GM13976 (cell line): ENCODE measurements at regions not wholly inside any gene's neighbourhood (a gene's known extent, or its start where the extent isn't known, plus 50 kb on each side); places are given as distances from the start of the nearest gene placed in this dataset.

Experiments used
- DNase-seq: peaks from one replicate; pipeline ENCODE4 v3.0.0; 2012; ENCODE audit warnings: low spot score
- in situ Hi-C: fragments of 300-500 bp; cut with MboI; formaldehyde crosslinking; loops from one replicate; pipeline ENCODE4 v1.12.0; 2022; ENCODE audit warnings: low sequenced_read_pairs, mixed read lengths, inconsistent platforms; ENCODE audit not compliant: unreplicated experiment
- TF ChIP-seq, protein P1 (sequence below): IDR thresholded peaks from 2 replicates; pipeline ENCODE4 v1.5.1; 2012; ENCODE audit warnings: borderline replicate concordance, mild to moderate bottlenecking; ENCODE audit not compliant: insufficient read depth; ENCODE audit errors: extremely low read depth, missing control alignments, control extremely low read depth

DNA sequence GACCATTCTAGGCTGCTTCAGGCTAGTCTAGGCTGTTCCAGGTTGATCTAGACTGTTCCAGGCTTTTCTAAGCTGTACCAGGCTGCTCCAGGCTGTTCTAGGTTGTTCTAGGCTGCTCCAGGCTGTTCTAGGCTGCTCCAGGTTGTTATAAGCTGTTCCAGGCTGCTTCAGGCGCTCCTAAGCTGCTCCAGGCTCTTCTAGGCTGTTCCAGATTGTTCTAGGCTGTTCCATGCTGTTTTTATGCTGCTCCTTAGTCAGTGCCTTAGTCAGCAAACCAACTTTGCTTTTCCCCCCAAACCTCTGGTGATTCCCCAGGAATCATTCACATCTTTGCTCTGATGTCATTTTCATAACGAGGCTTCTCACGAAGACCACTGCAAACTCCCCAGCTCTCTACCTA lies 171.4 kb upstream of the GALNT2 start:
- TF ChIP-seq, protein P1, sequence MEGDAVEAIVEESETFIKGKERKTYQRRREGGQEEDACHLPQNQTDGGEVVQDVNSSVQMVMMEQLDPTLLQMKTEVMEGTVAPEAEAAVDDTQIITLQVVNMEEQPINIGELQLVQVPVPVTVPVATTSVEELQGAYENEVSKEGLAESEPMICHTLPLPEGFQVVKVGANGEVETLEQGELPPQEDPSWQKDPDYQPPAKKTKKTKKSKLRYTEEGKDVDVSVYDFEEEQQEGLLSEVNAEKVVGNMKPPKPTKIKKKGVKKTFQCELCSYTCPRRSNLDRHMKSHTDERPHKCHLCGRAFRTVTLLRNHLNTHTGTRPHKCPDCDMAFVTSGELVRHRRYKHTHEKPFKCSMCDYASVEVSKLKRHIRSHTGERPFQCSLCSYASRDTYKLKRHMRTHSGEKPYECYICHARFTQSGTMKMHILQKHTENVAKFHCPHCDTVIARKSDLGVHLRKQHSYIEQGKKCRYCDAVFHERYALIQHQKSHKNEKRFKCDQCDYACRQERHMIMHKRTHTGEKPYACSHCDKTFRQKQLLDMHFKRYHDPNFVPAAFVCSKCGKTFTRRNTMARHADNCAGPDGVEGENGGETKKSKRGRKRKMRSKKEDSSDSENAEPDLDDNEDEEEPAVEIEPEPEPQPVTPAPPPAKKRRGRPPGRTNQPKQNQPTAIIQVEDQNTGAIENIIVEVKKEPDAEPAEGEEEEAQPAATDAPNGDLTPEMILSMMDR = no peak
- no peak for DNase-seq
- in situ Hi-C loops = no loop called here

DNA sequence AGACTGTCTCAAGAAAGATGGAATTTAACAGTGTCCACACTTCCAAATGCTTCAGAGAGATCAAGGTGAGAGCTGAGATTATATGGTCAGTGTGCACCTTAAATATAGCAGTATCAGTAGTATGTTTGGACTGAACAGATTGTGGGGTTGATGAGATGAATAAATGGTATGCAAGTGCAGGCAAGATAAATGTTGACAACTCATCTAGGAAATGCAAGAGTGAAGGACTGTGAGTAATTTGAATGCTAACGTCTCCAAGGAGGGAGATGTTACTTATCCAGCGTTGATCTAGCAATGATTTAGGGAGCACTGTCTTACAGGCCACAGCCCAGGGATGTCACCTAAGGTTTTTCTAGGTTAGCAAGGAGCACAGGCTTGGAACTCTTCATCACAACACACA lies 170.7 kb upstream of the GALNT2 start:
- TF ChIP-seq, protein P1 = no peak
- no peak for DNase-seq
- in situ Hi-C loops = no loop called here

DNA sequence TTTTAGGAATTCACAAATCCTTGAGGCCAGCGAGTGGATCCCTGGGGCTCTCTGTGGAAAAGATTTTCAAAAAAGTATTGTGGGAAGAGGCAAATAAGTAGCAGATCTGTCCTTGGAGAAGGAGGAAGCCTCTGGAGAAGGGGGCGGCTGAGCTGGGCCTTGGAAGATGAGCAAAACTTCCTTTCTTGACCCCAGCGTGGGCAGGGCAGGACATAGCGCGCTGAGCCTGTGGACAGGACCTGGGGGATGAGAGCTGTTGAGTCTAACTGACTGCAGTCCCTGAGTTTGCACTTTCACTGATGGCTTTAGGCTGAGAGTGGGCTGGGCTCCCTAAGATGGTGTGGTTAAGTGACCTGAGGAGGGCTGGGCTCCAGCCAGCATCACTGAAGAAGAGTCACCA lies 170.2 kb upstream of the GALNT2 start:
- TF ChIP-seq, protein P1 = no peak
- DNase-seq = no peak
- in situ Hi-C loops = no loop called here

DNA sequence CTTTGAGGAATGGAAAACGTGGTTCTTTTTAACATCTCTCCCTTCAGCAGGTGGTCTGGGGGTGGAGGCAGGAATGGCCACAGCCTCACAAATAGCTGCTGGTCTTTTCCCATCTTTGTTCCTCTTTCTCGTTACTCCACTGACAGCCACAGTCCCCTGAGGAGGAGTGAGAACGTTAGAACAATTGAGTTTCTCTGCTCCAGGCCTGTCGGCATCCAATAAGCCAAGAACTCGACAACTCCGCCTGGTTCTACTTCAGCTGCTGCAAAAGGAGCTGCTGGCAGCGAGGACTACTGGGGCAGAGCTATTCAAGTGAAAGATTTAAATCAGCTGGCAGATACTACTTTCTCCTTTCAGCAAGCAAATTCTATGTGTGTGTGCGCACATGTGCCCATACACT lies 169.5 kb upstream of the GALNT2 start:
- in situ Hi-C loops = no loop called here
- TF ChIP-seq, protein P1 = no peak
- no peak for DNase-seq

DNA sequence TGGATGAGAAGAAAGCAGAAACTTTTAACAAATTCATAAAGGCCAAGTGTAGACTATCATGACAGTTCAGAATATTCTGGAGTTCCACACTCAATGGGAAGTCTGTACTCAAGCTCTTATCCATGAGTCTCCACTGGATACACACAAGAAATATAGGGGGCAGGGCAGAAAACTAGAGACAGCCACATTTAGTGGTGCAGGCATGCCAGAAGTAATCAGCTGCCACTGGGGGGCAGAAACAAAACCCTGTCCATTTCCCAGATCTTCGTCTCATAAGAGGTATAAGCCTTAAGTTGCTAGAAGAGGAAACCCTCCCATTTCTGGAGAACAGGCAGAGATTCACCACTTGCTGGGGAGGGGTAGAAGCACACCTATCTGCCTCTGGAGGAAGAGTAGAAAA lies 166.8 kb upstream of the GALNT2 start:
- TF ChIP-seq, protein P1 = no peak
- in situ Hi-C loops = no loop called here
- no peak for DNase-seq

DNA sequence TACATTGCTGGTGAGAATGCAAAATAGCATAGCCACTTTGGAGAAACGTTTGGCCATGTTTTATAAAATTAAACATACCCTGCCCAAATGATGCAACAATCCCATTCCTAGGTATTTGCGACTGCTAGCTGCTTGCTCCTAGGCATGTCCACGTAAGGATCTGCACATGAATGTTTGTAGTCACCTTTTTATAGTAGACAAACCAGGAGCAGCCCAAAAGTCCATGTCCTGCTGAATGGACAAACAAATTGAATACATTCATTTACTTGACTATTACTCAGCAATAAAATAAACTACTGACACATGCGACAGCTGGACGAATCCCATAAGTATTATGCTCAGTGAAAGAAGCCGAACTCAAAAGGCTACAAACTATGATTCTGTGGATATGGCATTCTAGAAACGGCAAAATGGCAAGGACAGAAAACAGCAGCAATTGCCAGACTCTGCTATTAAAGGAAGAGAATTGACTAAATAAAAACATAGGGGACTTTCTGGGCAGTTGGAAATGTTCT lies 161.9 kb upstream of the GALNT2 start:
- DNase-seq = no peak
- in situ Hi-C loops = no loop called here
- TF ChIP-seq, protein P1 = no peak

DNA sequence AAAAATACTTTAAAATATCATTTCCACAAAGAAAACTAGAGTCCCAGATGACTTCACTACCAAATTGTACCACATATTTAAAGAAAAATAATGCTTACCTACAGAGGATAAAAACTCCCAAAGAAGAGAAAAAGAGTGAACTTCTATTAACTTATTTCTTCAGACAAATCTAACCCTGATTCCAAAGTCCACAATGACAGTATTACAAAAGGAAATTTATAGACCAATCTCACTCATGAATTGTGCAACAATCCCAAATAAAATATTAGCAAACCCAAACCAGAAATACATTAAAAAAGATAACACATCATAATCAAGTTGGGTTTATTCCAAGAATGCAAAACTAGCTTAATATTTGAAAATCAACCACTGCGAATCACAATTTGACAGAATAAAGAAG lies 161.4 kb upstream of the GALNT2 start:
- in situ Hi-C loops = no loop called here
- TF ChIP-seq, protein P1 = no peak
- no peak for DNase-seq
